ENCODE measurements at regions not wholly inside any gene's neighbourhood (a gene's known extent, or its start where the extent isn't known, plus 50 kb on each side); places are given as distances from the start of the nearest gene placed in this dataset.

DNA sequence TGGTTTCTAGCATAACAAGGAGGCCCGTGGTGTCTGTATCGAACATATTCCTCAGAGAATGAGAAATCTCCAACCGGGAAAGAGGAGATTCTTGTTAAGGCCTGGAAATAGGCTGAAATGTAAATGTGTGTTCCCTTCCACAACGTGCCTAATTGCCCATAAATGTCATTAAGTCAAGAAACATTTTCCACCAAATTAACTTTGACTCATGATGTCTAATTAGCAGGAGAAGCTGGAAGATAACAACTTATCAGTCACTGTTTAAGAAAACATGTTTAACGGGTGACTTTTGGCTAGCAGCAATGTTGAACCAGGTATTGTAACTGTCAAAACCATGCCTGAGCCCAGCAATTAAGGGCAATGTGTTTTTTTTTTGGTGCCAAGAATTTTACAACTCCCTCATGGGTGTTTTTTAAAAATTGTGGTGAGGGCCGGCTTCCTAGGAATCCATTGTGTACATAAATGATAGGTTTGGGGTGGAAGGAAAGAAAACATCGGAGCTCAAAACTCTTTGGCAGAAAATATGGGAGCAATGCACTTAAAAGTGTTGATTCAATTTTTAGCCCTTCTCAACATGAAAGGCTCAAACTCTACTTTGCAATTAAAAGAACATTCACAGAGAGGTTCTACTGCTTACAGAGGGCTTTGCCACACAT is 67.0 kb downstream of the OLIG1 start:
- H3K27ac ChIP-seq = no peak overlapping the region
- no peaks in the 10 kb centered on the region for H3K9me2 ChIP-seq (ENCODE audit: insufficient read depth)
- H3K27me3 ChIP-seq (replicated peaks; ENCODE audit: insufficient read depth) = peaks cover 54% of the 10 kb centered on the region
- H3F3A ChIP-seq (ENCODE audit: insufficient read depth) = no peaks in the 10 kb centered on the region
- no peak overlapping the region for H3K4me3 ChIP-seq
- in situ Hi-C loops (cut with MboI) = loop anchor here (10.0 kb wide), 1 partner anchor 142 kb away; no protein-coding TSS in a partner anchor
- H3K79me2 ChIP-seq (ENCODE audit: insufficient read depth) = no peaks in the 10 kb centered on the region
- no peaks in the 10 kb centered on the region for H3K4me1 ChIP-seq (ENCODE audit: insufficient read depth)
- no peaks in the 10 kb centered on the region for H3K36me3 ChIP-seq (ENCODE audit: low read depth)
- no peak overlapping the region for H3K9ac ChIP-seq
- H3K9me3 ChIP-seq (ENCODE audit: low read depth) = no peaks in the 10 kb centered on the region
- TF ChIP-seq EZH2 (IDR thresholded peaks at IDR 0.05; ENCODE audit: insufficient read depth, poor library complexity, severe bottlenecking) (no peak), EZH2phosphoT487 (IDR thresholded peaks at IDR 0.05; ENCODE audit: insufficient read depth, low read depth) (no peak)
- H3K4me2 ChIP-seq (ENCODE audit: unreplicated experiment) = no peak overlapping the region
- 33 to 37% methylated on average over 7 of the region's 7 CpGs for WGBS, 2 experiments (ENCODE audit: low coverage in 1 of 2, low lambda C conversion rate in 2 of 2, missing lambda C conversion rate in 2 of 2)
- H2AFZ ChIP-seq = no peak overlapping the region
- H4K20me1 ChIP-seq (ENCODE audit: insufficient read depth) = no peaks in the 10 kb centered on the region
- DNase-seq = no peak

GRCh38 chr21:33139084-33139483 is 69.1 kb downstream of the OLIG1 start:
- H3K4me1 ChIP-seq (ENCODE audit: insufficient read depth) = no peaks in the 10 kb centered on the region
- no peak for DNase-seq
- no peaks in the 10 kb centered on the region for H3K9me3 ChIP-seq (ENCODE audit: low read depth)
- no peaks in the 10 kb centered on the region for H3K79me2 ChIP-seq (ENCODE audit: insufficient read depth)
- peaks cover 51% of the 10 kb centered on the region for H3K27me3 ChIP-seq (replicated peaks; ENCODE audit: insufficient read depth)
- H3K4me2 ChIP-seq (ENCODE audit: unreplicated experiment) = no peak overlapping the region
- H2AFZ ChIP-seq = no peak overlapping the region
- no peaks in the 10 kb centered on the region for H3K36me3 ChIP-seq (ENCODE audit: low read depth)
- no peaks in the 10 kb centered on the region for H3F3A ChIP-seq (ENCODE audit: insufficient read depth)
- H3K4me3 ChIP-seq = no peak overlapping the region
- TF ChIP-seq EZH2 (IDR thresholded peaks at IDR 0.05; ENCODE audit: insufficient read depth, poor library complexity, severe bottlenecking) (no peak), EZH2phosphoT487 (IDR thresholded peaks at IDR 0.05; ENCODE audit: insufficient read depth, low read depth) (no peak)
- H3K27ac ChIP-seq = no peak overlapping the region
- in situ Hi-C loops (cut with MboI) = loop anchor here (10.0 kb wide), 1 partner anchor 144 kb away; no protein-coding TSS in a partner anchor
- 72 to 76% methylated on average over 18 of the region's 18 CpGs for WGBS, 2 experiments (ENCODE audit: low coverage in 1 of 2, low lambda C conversion rate in 2 of 2, missing lambda C conversion rate in 2 of 2)
- H4K20me1 ChIP-seq (ENCODE audit: insufficient read depth) = no peaks in the 10 kb centered on the region
- H3K9ac ChIP-seq = no peak overlapping the region
- no peaks in the 10 kb centered on the region for H3K9me2 ChIP-seq (ENCODE audit: insufficient read depth)

GRCh38 chr21:33140288-33140687 is 70.3 kb downstream of the OLIG1 start:
- H3K79me2 ChIP-seq (ENCODE audit: insufficient read depth) = no peaks in the 10 kb centered on the region
- no peak overlapping the region for H3K4me3 ChIP-seq
- no peaks in the 10 kb centered on the region for H4K20me1 ChIP-seq (ENCODE audit: insufficient read depth)
- H3K4me2 ChIP-seq (ENCODE audit: unreplicated experiment) = no peak overlapping the region
- no peaks in the 10 kb centered on the region for H3K36me3 ChIP-seq (ENCODE audit: low read depth)
- H3K27me3 ChIP-seq (replicated peaks; ENCODE audit: insufficient read depth) = peaks cover 55% of the 10 kb centered on the region
- WGBS, 2 experiments (ENCODE audit: low coverage in 1 of 2, low lambda C conversion rate in 2 of 2, missing lambda C conversion rate in 2 of 2) = 38 to 43% methylated on average over 2 of the region's 2 CpGs
- no peaks in the 10 kb centered on the region for H3K9me2 ChIP-seq (ENCODE audit: insufficient read depth)
- no peak overlapping the region for H3K9ac ChIP-seq
- H2AFZ ChIP-seq = no peak overlapping the region
- H3K4me1 ChIP-seq (ENCODE audit: insufficient read depth) = no peaks in the 10 kb centered on the region
- H3F3A ChIP-seq (ENCODE audit: insufficient read depth) = no peaks in the 10 kb centered on the region
- no peaks in the 10 kb centered on the region for H3K9me3 ChIP-seq (ENCODE audit: low read depth)
- no peak for DNase-seq
- TF ChIP-seq EZH2phosphoT487 (IDR thresholded peaks at IDR 0.05; ENCODE audit: insufficient read depth, low read depth) (no peak), EZH2 (IDR thresholded peaks at IDR 0.05; ENCODE audit: insufficient read depth, poor library complexity, severe bottlenecking) (no peak)
- in situ Hi-C loops (cut with MboI) = no loop called here
- H3K27ac ChIP-seq = no peak overlapping the region

DNA sequence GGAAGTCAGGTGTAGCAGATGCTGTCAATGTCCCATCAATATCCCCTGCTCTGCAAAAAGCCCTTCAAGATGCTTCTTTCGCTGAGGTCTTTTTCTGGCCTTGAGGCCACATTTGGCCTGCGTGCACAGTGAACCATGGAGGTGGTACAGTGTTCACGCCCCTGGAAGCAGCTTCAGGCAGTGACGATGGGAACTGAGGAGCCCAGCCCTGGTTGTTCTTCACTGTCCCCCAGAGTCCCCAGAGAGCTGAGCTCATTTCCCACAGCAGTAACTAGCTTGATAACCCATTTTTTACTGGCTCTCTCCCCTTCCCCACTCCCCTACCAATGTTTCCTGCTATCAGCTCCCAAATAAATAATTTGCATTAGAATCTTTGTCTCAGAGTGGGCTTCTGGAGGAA is 76.5 kb downstream of the OLIG1 start:
- 0 to 3% methylated on average over 4 of the region's 4 CpGs for WGBS, 2 experiments (ENCODE audit: low coverage in 1 of 2, low lambda C conversion rate in 2 of 2, missing lambda C conversion rate in 2 of 2)
- Histone ChIP-seq H3K4me3 (no peak overlapping the region), H3K27ac (no peak overlapping the region), H3K27me3 (replicated peaks; ENCODE audit: insufficient read depth) (peaks cover 61% of the 10 kb centered on the region), H3K36me3 (ENCODE audit: low read depth) (no peaks in the 10 kb centered on the region), H3K9me2 (ENCODE audit: insufficient read depth) (no peaks in the 10 kb centered on the region), H2AFZ (no peak overlapping the region), H3K4me2 (ENCODE audit: unreplicated experiment) (no peak overlapping the region), H4K20me1 (ENCODE audit: insufficient read depth) (no peaks in the 10 kb centered on the region), H3K4me1 (ENCODE audit: insufficient read depth) (no peaks in the 10 kb centered on the region), H3K9ac (no peak overlapping the region), H3K79me2 (ENCODE audit: insufficient read depth) (no peaks in the 10 kb centered on the region), H3K9me3 (ENCODE audit: low read depth) (no peaks in the 10 kb centered on the region), H3F3A (ENCODE audit: insufficient read depth) (no peaks in the 10 kb centered on the region)
- in situ Hi-C loops (cut with MboI) = no loop called here
- TF ChIP-seq EZH2 (IDR thresholded peaks at IDR 0.05; ENCODE audit: insufficient read depth, poor library complexity, severe bottlenecking) (no peak), EZH2phosphoT487 (IDR thresholded peaks at IDR 0.05; ENCODE audit: insufficient read depth, low read depth) (no peak)
- DNase-seq = no peak
